ENCODE measurements at regions not wholly inside any gene's neighbourhood (a gene's known extent, or its start where the extent isn't known, plus 50 kb on each side); places are given as distances from the start of the nearest gene placed in this dataset.

- no peak for DNase-seq
These were observed 94.0 kb upstream of the DDIT4L start for GRCh38 chr4:100284129-100284880.

- DNase-seq = no peak
These were observed 90.5 kb upstream of the DDIT4L start for GRCh38 chr4:100280807-100281206.

GRCh38 chr4:100278567-100278966, 88.3 kb upstream of the DDIT4L start:
- DNase-seq = no peak

- DNase-seq = no peak
These were observed 79.2 kb upstream of the DDIT4L start for GRCh38 chr4:100269446-100269845.

DNA sequence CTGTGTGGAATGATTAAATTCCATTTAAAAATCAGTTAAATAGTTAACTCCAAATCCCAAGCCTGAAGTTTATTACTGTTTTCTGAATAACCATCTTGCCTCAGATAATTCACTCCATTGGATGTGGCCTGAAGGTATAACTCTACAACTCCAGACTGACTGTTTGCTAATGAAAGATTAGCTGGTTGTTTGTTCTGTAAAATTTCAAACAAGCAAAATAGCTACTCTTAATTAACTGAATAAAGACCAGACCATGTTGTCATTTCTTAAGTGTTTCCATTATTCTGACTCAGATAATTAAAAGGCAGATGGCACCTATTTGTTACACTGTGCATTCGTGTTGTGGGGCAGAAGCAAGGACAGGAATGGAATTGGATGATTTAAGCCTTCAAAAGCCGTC, 78.5 kb upstream of the DDIT4L start:
- DNase-seq = no peak

- no peak for DNase-seq
These were observed 71.1 kb upstream of the DDIT4L start for GRCh38 chr4:100261346-100261745.

GRCh38 chr4:100258675-100259074, 68.4 kb upstream of the DDIT4L start:
- DNase-seq = no peak

GRCh38 chr4:100257567-100257966, 67.3 kb upstream of the DDIT4L start:
- DNase-seq = peak; percentile 7

DNA sequence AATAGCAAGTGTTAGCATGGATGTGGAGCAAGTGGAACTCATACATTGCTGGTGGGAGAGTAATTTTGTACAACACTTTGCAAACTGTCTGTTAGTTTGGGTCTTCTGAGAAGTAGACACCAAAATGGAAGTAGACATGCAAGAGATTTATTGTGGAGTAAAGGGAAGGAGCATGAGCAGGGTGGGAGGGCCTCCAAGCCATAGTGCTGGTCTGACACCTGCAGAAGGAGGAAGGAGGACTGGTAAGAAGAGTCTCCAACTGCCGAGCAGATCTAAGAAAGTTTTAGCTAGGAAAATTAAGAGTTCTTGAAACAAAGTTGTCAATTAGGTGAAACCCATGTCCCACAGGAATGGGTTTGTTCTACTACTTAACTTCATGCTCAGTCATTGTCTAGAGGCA, 64.0 kb upstream of the DDIT4L start:
- DNase-seq = no peak

- no peak for DNase-seq
These were observed 58.2 kb upstream of the DDIT4L start for GRCh38 chr4:100248476-100248875.

- no peak for DNase-seq
These were observed 56.4 kb upstream of the DDIT4L start for GRCh38 chr4:100246697-100247096.

DNA sequence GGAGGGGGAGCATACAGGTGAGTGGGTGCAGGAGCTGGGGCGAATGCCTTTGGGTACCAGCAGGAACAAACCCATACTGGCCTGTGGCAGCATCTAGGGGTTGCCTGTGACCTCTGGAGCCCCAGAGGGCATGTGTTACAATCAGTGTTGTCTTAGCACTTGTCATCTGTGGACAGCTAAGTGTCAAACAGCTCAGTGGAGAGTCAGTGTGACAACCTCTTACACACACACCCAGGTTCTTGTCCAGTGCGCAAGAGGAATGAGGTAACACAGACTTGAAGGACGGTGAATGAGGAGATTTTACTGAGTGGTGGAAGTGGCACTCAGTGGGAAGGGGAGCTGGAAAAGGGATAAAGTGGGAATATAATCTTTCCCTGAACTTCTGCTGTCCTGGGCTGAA, 54.1 kb upstream of the DDIT4L start:
- no peak for DNase-seq

Data from activated CD4-positive, alpha-beta T cell treated with anti-CD3 and anti-CD28 coated beads, Interleukin-10, Interleukin-2, amounts not matched to agents 100 ng/mL and 50 ng/mL, durations not matched to agents 16 hours and 8 hours (primary cell).